A673 (cell line): ENCODE measurements at regions not wholly inside any gene's neighbourhood (a gene's known extent, or its start where the extent isn't known, plus 50 kb on each side); places are given as distances from the start of the nearest gene placed in this dataset.
A peak's percentile ranks its signal among the peaks of the same experiment; 100 is the strongest.

Experiments
- BruUV-seq: library from RNA; stranded (reverse); fragments of 400-500 nt; replicated peaks from 2 replicates; lab custom pipeline; 2021; lab: Mats Ljungman, UMichigan
- CTCF ChIA-PET: fragments of 300-600 bp; sonication (Branson Sonifier 250); formaldehyde crosslinking; loops from one replicate; lab custom pipeline; 2022; ENCODE audit warnings: antibody characterized with exemption; lab: Charles Lee
- POLR2A ChIA-PET: fragments of 300-600 bp; sonication (Branson Sonifier 250); formaldehyde crosslinking; loops from one replicate; lab custom pipeline; 2022; ENCODE audit warnings: antibody characterized with exemption; ENCODE audit not compliant: low non-redundant PET; lab: Charles Lee
- DNase-seq: peaks from one replicate; pipeline ENCODE4 v3.0.0-alpha.2; 2015; ENCODE audit warnings: low spot score
- H3K27ac ChIP-seq: fragments of 200-600 bp; sonication (generic); 2 replicates; pipeline ENCODE4 v1.5.1; 2016; ENCODE audit warnings: mixed run types, low read depth, mild to moderate bottlenecking, mixed read lengths, antibody characterized with exemption, low read length; ENCODE audit not compliant: poor library complexity, severe bottlenecking
- H3K27me3 ChIP-seq: fragments of 200-600 bp; sonication (generic); replicated peaks from 2 replicates; pipeline ENCODE4 v1.6.1; 2017; ENCODE audit warnings: mixed run types, low read depth, mild to moderate bottlenecking, mixed read lengths, antibody characterized with exemption, low read length; ENCODE audit not compliant: insufficient read depth, poor library complexity
- H3K36me3 ChIP-seq: fragments of 200-600 bp; sonication (generic); 2 replicates; pipeline ENCODE4 v1.6.1; 2016; ENCODE audit warnings: mixed run types, mild to moderate bottlenecking, mixed read lengths, antibody characterized with exemption, low read length; ENCODE audit not compliant: insufficient read depth, poor library complexity, severe bottlenecking
- H3K4me1 ChIP-seq: fragments of 200-600 bp; sonication (generic); 2 replicates; pipeline ENCODE4 v1.6.1; 2017; ENCODE audit warnings: mixed run types, mild to moderate bottlenecking, mixed read lengths, antibody characterized with exemption, low read length; ENCODE audit not compliant: insufficient read depth, poor library complexity, severe bottlenecking
- H3K4me3 ChIP-seq: fragments of 200-600 bp; sonication (generic); 2 replicates; pipeline ENCODE4 v1.5.1; 2016; ENCODE audit warnings: low read depth, mixed run types, mild to moderate bottlenecking, mixed read lengths, low read length; ENCODE audit not compliant: poor library complexity, severe bottlenecking
- H3K9me3 ChIP-seq: fragments of 200-600 bp; sonication (generic); 2 replicates; pipeline ENCODE4 v1.6.1; 2016; ENCODE audit warnings: mixed run types, low read depth, mild to moderate bottlenecking, mixed read lengths, antibody characterized with exemption, low read length; ENCODE audit not compliant: poor library complexity, severe bottlenecking
- CTCF ChIP-seq: fragments of 300-800, 200-600 bp; sonication (generic); conservative IDR thresholded peaks from 2 replicates; pipeline ENCODE4 v1.5.1; 2017; ENCODE audit warnings: low read depth, mild to moderate bottlenecking, antibody characterized with exemption, low read length, moderate library complexity, mixed read lengths
- EZH2 ChIP-seq: fragments of 200-600 bp; sonication (generic); IDR thresholded peaks from 2 replicates; pipeline ENCODE4 v1.6.1; 2017; ENCODE audit warnings: borderline replicate concordance, low read depth, mild to moderate bottlenecking, mixed read lengths, antibody characterized with exemption, low read length; ENCODE audit not compliant: poor library complexity, severe bottlenecking
- intact Hi-C: fragments of 100-400 bp; cut with micrococcal nuclease; formaldehyde crosslinking; loops from one replicate; pipeline ENCODE4 v1.10.0; 2022; ENCODE audit not compliant: unreplicated experiment

GRCh38 chr7:46685051-46685450 lies 764.0 kb upstream of the IGFBP3 start:
- intact Hi-C loops: no loop called here
- BruUV-seq: no TSS peak
- TF ChIP-seq CTCF (0 out of 2 replicates have a peak, but pooled peaks have one; percentile 27), EZH2 (no peak)
- H3K9me3 ChIP-seq: no peaks in the 10 kb centered on the region
- H3K36me3 ChIP-seq: no peaks in the 10 kb centered on the region
- H3K27ac ChIP-seq: no peak overlapping the region
- H3K4me3 ChIP-seq: no peak overlapping the region
- ChIA-PET POLR2A (no interaction called here), CTCF (no interaction called here)
- no peaks in the 10 kb centered on the region for H3K27me3 ChIP-seq
- no peaks in the 10 kb centered on the region for H3K4me1 ChIP-seq
- DNase-seq: peak; percentile 8

- TF ChIP-seq CTCF (no peak), EZH2 (no peak)
- POLR2A ChIA-PET: no interaction called here
- H3K4me3 ChIP-seq: no peak overlapping the region
- H3K27me3 ChIP-seq: no peaks in the 10 kb centered on the region
- H3K36me3 ChIP-seq: no peaks in the 10 kb centered on the region
- no peaks in the 10 kb centered on the region for H3K9me3 ChIP-seq
- CTCF ChIA-PET: no interaction called here
- no peak for DNase-seq
- H3K4me1 ChIP-seq: no peaks in the 10 kb centered on the region
- intact Hi-C loops: no loop called here
- BruUV-seq: no TSS peak
- no peak overlapping the region for H3K27ac ChIP-seq
These were observed 762.0 kb upstream of the IGFBP3 start for GRCh38 chr7:46682836-46683624.

GRCh38 chr7:46681865-46682503 lies 760.9 kb upstream of the IGFBP3 start:
- Histone ChIP-seq H3K36me3 (no peaks in the 10 kb centered on the region), H3K27ac (no peak overlapping the region), H3K27me3 (no peaks in the 10 kb centered on the region), H3K9me3 (no peaks in the 10 kb centered on the region), H3K4me1 (no peaks in the 10 kb centered on the region), H3K4me3 (no peak overlapping the region)
- BruUV-seq: no TSS peak
- intact Hi-C loops: no loop called here
- ChIA-PET POLR2A (no interaction called here), CTCF (no interaction called here)
- no peak for TF ChIP-seq CTCF
- TF ChIP-seq EZH2: no peak
- DNase-seq: no peak
